A673 (cell line): ENCODE measurements at regions not wholly inside any gene's neighbourhood (a gene's known extent, or its start where the extent isn't known, plus 50 kb on each side); places are given as distances from the start of the nearest gene placed in this dataset.
A peak's percentile ranks its signal among the peaks of the same experiment; 100 is the strongest.

Source experiments
- BruUV-seq: library from RNA; stranded (reverse); fragments of 400-500 nt; replicated peaks from 2 replicates; lab custom pipeline; 2021; lab: Mats Ljungman, UMichigan
- CTCF ChIA-PET: fragments of 300-600 bp; sonication (Branson Sonifier 250); formaldehyde crosslinking; loops from one replicate; lab custom pipeline; 2022; ENCODE audit warnings: antibody characterized with exemption; lab: Charles Lee
- POLR2A ChIA-PET: fragments of 300-600 bp; sonication (Branson Sonifier 250); formaldehyde crosslinking; loops from one replicate; lab custom pipeline; 2022; ENCODE audit warnings: antibody characterized with exemption; ENCODE audit not compliant: low non-redundant PET; lab: Charles Lee
- DNase-seq: peaks from one replicate; pipeline ENCODE4 v3.0.0-alpha.2; 2015; ENCODE audit warnings: low spot score
- H3K27ac ChIP-seq: fragments of 200-600 bp; sonication (generic); 2 replicates; pipeline ENCODE4 v1.5.1; 2016; ENCODE audit warnings: mixed run types, low read depth, mild to moderate bottlenecking, mixed read lengths, antibody characterized with exemption, low read length; ENCODE audit not compliant: poor library complexity, severe bottlenecking
- H3K27me3 ChIP-seq: fragments of 200-600 bp; sonication (generic); replicated peaks from 2 replicates; pipeline ENCODE4 v1.6.1; 2017; ENCODE audit warnings: mixed run types, low read depth, mild to moderate bottlenecking, mixed read lengths, antibody characterized with exemption, low read length; ENCODE audit not compliant: insufficient read depth, poor library complexity
- H3K36me3 ChIP-seq: fragments of 200-600 bp; sonication (generic); 2 replicates; pipeline ENCODE4 v1.6.1; 2016; ENCODE audit warnings: mixed run types, mild to moderate bottlenecking, mixed read lengths, antibody characterized with exemption, low read length; ENCODE audit not compliant: insufficient read depth, poor library complexity, severe bottlenecking
- H3K4me1 ChIP-seq: fragments of 200-600 bp; sonication (generic); 2 replicates; pipeline ENCODE4 v1.6.1; 2017; ENCODE audit warnings: mixed run types, mild to moderate bottlenecking, mixed read lengths, antibody characterized with exemption, low read length; ENCODE audit not compliant: insufficient read depth, poor library complexity, severe bottlenecking
- H3K4me3 ChIP-seq: fragments of 200-600 bp; sonication (generic); 2 replicates; pipeline ENCODE4 v1.5.1; 2016; ENCODE audit warnings: low read depth, mixed run types, mild to moderate bottlenecking, mixed read lengths, low read length; ENCODE audit not compliant: poor library complexity, severe bottlenecking
- H3K9me3 ChIP-seq: fragments of 200-600 bp; sonication (generic); 2 replicates; pipeline ENCODE4 v1.6.1; 2016; ENCODE audit warnings: mixed run types, low read depth, mild to moderate bottlenecking, mixed read lengths, antibody characterized with exemption, low read length; ENCODE audit not compliant: poor library complexity, severe bottlenecking
- EZH2 ChIP-seq: fragments of 200-600 bp; sonication (generic); IDR thresholded peaks from 2 replicates; pipeline ENCODE4 v1.6.1; 2017; ENCODE audit warnings: borderline replicate concordance, low read depth, mild to moderate bottlenecking, mixed read lengths, antibody characterized with exemption, low read length; ENCODE audit not compliant: poor library complexity, severe bottlenecking
- intact Hi-C: fragments of 100-400 bp; cut with micrococcal nuclease; formaldehyde crosslinking; loops from one replicate; pipeline ENCODE4 v1.10.0; 2022; ENCODE audit not compliant: unreplicated experiment
- TF ChIP-seq, protein P1 (sequence below): fragments of 300-800, 200-600 bp; sonication (generic); conservative IDR thresholded peaks from 2 replicates; pipeline ENCODE4 v1.5.1; 2017; ENCODE audit warnings: low read depth, mild to moderate bottlenecking, antibody characterized with exemption, low read length, moderate library complexity, mixed read lengths

DNA sequence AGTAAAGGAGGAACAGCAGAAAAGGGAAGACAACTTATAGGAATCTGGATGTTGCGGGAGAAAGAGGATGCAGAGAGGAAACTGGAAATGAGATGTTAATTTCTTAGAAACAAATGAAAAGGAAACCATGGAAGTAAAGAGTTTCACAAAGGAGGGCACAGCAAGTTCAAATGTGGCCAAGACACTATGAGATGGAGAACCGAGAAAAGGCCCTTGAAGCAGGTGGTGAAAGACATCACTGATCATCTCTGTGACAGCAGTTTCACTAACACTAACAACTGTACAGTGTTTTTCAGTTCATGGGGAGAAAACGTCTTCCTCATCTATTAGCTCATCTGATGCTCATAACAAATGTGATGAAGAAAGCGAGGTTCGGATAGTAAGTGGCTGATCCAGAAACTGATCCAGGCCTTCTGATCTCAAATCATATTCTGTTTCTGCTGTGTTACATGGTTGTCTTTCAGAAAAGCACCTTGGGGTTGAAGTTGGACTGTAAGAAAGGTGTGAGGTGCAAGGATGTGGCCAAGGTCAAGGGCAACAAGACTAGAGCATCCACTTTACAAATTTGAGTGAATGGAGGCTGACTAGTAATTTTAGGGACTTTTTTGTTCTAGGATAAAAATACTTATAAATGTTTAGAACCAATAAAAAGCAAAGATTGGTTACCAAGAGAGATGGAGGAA, 492.1 kb upstream of the CADM1 start:
- ChIA-PET CTCF (no interaction called here), POLR2A (no interaction called here)
- BruUV-seq: no TSS peak
- Histone ChIP-seq H3K4me1 (no peaks in the 10 kb centered on the region), H3K27me3 (no peaks in the 10 kb centered on the region), H3K4me3 (no peak overlapping the region), H3K36me3 (no peaks in the 10 kb centered on the region), H3K27ac (no peak overlapping the region), H3K9me3 (no peaks in the 10 kb centered on the region)
- intact Hi-C loops: no loop called here
- DNase-seq: no peak
- no peak for TF ChIP-seq EZH2
- TF ChIP-seq, protein P1, sequence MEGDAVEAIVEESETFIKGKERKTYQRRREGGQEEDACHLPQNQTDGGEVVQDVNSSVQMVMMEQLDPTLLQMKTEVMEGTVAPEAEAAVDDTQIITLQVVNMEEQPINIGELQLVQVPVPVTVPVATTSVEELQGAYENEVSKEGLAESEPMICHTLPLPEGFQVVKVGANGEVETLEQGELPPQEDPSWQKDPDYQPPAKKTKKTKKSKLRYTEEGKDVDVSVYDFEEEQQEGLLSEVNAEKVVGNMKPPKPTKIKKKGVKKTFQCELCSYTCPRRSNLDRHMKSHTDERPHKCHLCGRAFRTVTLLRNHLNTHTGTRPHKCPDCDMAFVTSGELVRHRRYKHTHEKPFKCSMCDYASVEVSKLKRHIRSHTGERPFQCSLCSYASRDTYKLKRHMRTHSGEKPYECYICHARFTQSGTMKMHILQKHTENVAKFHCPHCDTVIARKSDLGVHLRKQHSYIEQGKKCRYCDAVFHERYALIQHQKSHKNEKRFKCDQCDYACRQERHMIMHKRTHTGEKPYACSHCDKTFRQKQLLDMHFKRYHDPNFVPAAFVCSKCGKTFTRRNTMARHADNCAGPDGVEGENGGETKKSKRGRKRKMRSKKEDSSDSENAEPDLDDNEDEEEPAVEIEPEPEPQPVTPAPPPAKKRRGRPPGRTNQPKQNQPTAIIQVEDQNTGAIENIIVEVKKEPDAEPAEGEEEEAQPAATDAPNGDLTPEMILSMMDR: no peak

DNA sequence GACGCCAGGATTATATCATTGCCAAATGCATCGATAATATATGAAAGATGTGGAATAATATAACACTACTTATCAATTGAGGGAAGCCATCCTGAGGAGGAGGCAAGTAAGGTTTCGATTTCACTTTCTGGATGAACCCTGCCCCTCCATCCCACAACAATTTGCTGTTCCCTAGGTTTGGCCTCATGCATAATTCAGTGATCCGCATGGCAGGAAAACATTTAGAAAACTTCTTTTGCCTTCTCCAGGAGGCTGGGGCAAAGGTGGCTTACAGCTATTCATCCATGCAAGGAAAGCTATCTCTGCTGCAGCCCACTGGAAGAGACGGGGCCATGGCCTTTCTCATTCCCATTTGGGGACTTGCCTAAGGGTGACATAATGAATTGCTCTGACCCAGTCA, 489.4 kb upstream of the CADM1 start:
- no peak overlapping the region for H3K4me3 ChIP-seq
- no peaks in the 10 kb centered on the region for H3K36me3 ChIP-seq
- no peaks in the 10 kb centered on the region for H3K27me3 ChIP-seq
- DNase-seq: no peak
- TF ChIP-seq EZH2: no peak
- TF ChIP-seq, protein P1: no peak
- ChIA-PET CTCF (no interaction called here), POLR2A (no interaction called here)
- no peak overlapping the region for H3K27ac ChIP-seq
- H3K9me3 ChIP-seq: no peaks in the 10 kb centered on the region
- intact Hi-C loops: no loop called here
- no peaks in the 10 kb centered on the region for H3K4me1 ChIP-seq
- no TSS peak for BruUV-seq

DNA sequence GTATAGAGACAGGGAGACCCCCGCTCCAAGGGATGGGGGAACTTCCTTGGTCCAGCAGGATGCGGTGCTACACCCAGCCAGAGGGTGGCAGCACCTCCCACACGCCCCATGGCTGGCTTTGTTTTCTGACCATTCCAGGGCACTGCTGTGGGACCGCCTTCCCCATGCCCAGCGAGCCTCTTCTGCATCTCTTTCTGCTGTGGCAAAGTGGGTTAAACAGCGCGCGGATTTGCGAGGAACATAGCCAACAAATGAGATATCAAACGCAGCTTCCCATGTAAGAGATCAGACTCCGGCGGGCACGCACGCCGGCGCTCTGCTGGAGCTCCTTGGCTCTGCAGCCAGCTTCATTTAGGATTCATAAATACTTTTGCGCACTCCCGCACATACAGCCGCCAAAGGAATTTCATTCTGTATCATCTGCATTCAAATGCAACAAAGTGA, 485.8 kb upstream of the CADM1 start:
- no peaks in the 10 kb centered on the region for H3K36me3 ChIP-seq
- no TSS peak for BruUV-seq
- no peak overlapping the region for H3K27ac ChIP-seq
- H3K4me1 ChIP-seq: no peaks in the 10 kb centered on the region
- no peaks in the 10 kb centered on the region for H3K27me3 ChIP-seq
- H3K9me3 ChIP-seq: no peaks in the 10 kb centered on the region
- H3K4me3 ChIP-seq: no peak overlapping the region
- intact Hi-C loops: no loop called here
- TF ChIP-seq, protein P1: peak; percentile 73
- TF ChIP-seq EZH2: no peak
- DNase-seq: peak; percentile 18
- ChIA-PET CTCF (no interaction called here), POLR2A (interaction anchor here (0.5 kb wide), 1 partner anchor 35 kb away, joined by 4 read pairs; no protein-coding TSS in a partner anchor)
